Suprapubic skin (tissue), 4 donors: ENCODE measurements at regions not wholly inside any gene's neighbourhood (a gene's known extent, or its start where the extent isn't known, plus 50 kb on each side); places are given as distances from the start of the nearest gene placed in this dataset.

Source experiments
- DNase-seq, 2 donors: peaks; one replicate each; pipeline ENCODE4 v3.0.0-alpha.2; 2019; ENCODE audit warnings: low spot score in 2 of 2
- H3K27ac ChIP-seq: fragments of 200-600 bp; sonication (generic); one replicate; pipeline ENCODE4 v1.5.1; 2019
- H3K27me3 ChIP-seq: fragments of 200-600 bp; sonication (generic); one replicate; pipeline ENCODE4 v1.5.1; 2019
- H3K36me3 ChIP-seq: fragments of 200-600 bp; sonication (generic); one replicate; pipeline ENCODE4 v1.5.1; 2019
- H3K4me1 ChIP-seq: fragments of 200-600 bp; sonication (generic); one replicate; pipeline ENCODE4 v1.5.1; 2019
- H3K4me3 ChIP-seq: fragments of 200-600 bp; sonication (generic); one replicate; pipeline ENCODE4 v1.5.1; 2019; ENCODE audit warnings: mild to moderate bottlenecking
- H3K9me3 ChIP-seq: fragments of 200-600 bp; sonication (generic); one replicate; pipeline ENCODE4 v1.5.1; 2019
- EP300 ChIP-seq: sonication (generic); formaldehyde crosslinking; IDR thresholded peaks from one replicate; pipeline ENCODE4 v1.6.1; 2017; ENCODE audit warnings: antibody characterized with exemption
- POLR2A ChIP-seq, 2 donors: fragments of 450-650 bp; IDR thresholded peaks; one replicate each; pipeline ENCODE4 v1.6.1; 2017; ENCODE audit warnings: antibody characterized with exemption in 2 of 2, mild to moderate bottlenecking in 2 of 2, moderate library complexity in 2 of 2
- POLR2AphosphoS5 ChIP-seq, 3 donors: sonication (generic); formaldehyde crosslinking; IDR thresholded peaks; one replicate each; pipeline ENCODE4 v1.6.1; 2017; ENCODE audit warnings: antibody characterized with exemption in 3 of 3
- WGBS: methylation state at CpG from one replicate; pipeline ENCODE4 v1.1.5; 2018; 5-methylcytosine and 5-hydroxymethylcytosine counted together
- TF ChIP-seq, protein P1 (sequence below), 2 donors: fragments of 200-600 bp in 1 of 2; fragments of 450-650 bp in 1 of 2; sonication (generic) in 1 of 2; IDR thresholded peaks; one replicate each; pipeline ENCODE4 v1.5.1; 2016 to 2019; ENCODE audit warnings: antibody characterized with exemption in 2 of 2, mild to moderate bottlenecking in 1 of 2, moderate library complexity in 1 of 2

DNA sequence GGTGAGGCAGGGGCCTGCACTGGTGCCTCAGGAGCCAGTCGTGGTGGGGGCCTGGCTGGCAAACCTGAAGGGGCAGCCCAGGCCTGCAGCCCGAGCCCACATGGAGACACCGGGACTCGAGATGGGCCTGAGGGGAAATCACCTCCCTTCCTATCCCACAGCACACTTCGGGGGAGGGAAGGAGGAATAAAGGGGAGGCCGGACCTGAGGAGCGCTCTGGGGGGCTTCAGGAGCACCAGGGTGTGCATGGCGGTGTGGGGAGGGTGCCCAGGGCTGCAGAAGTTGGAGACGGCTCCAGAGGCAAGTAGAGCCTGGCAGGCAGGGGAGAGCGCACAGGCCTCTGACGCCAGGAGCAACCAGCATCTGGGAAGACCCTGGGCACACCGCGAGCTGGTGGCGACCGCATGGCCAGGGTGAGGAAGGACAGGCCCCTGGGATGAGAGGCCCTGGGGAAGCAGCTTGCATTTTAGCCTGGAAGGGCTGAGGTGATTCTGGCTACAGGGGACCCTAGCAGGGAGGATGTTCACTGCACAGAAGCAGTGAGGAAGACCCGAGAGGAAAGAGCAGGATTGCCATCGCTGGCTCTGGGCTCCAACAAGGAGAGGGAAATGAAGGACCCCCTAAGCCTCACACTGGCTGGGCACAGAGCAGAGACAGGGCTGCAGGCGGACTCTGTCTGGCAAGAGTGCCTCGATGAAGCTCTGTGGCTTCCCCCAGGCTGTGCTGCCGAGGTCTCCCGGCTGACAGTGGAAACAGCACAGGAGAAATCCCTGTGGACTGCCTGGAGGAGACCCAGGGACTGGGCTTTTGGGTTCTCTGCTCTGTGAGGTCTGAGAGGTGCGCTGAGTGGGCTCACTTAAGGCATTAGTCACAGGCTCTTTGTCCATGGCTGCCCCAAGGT is 457.7 kb downstream of the BRD1 start:
- Histone ChIP-seq H3K9me3 (no peaks in the 10 kb centered on the region), H3K27ac (no peak overlapping the region), H3K36me3 (no peaks in the 10 kb centered on the region), H3K4me1 (no peaks in the 10 kb centered on the region), H3K4me3 (no peak overlapping the region), H3K27me3 (peaks cover 69% of the 10 kb centered on the region)
- TF ChIP-seq, protein P1, sequence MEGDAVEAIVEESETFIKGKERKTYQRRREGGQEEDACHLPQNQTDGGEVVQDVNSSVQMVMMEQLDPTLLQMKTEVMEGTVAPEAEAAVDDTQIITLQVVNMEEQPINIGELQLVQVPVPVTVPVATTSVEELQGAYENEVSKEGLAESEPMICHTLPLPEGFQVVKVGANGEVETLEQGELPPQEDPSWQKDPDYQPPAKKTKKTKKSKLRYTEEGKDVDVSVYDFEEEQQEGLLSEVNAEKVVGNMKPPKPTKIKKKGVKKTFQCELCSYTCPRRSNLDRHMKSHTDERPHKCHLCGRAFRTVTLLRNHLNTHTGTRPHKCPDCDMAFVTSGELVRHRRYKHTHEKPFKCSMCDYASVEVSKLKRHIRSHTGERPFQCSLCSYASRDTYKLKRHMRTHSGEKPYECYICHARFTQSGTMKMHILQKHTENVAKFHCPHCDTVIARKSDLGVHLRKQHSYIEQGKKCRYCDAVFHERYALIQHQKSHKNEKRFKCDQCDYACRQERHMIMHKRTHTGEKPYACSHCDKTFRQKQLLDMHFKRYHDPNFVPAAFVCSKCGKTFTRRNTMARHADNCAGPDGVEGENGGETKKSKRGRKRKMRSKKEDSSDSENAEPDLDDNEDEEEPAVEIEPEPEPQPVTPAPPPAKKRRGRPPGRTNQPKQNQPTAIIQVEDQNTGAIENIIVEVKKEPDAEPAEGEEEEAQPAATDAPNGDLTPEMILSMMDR (IDR thresholded peaks at IDR 0.05): no peak
- TF ChIP-seq EP300 (no peak), POLR2A (IDR thresholded peaks at IDR 0.05) (no peak), POLR2AphosphoS5 (IDR thresholded peaks at IDR 0.05) (no peak)
- 59% methylated on average over 16 of the region's 22 CpGs for WGBS
- DNase-seq: peak; percentile 22 to 53

DNA sequence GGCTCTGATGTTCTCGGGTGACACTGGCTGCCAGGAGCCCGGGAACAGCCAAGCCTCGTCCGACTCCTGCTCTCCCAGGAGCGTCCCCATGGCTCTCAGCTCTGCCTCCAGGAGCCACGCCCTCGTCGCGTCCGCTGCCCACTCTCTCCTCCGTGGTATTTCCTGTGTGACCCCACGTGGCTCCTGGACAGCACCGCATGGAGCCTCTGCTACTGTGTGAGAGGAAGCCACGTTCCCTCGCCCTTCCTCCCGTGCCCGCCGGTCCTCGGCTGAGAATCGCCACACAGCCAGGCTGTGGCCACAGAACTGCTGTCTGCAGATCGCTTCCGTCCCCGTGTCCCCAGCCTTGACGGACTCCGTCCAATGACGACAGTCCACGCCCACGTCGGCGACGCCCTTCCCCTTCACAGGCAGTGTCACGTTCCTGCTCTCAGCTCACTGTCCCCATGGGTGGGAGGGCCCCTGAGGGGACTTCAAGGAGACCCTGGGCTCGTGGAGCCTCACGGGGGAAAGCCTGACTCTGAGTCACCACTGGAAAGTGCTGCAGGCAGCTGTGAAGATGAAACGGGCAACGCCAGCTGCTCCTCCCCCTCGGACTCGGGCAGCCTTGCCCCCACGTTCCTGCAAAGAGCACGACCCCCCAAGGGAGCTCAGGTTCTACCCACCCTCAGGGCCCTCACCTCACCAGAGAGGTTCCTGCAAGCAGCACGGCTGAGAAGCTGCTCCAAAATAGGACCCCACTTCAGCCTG is 458.5 kb downstream of the BRD1 start:
- Histone ChIP-seq H3K4me1 (no peaks in the 10 kb centered on the region), H3K4me3 (peak overlapping the region; percentile 9), H3K36me3 (no peaks in the 10 kb centered on the region), H3K27ac (no peak overlapping the region), H3K9me3 (no peaks in the 10 kb centered on the region), H3K27me3 (peaks cover 69% of the 10 kb centered on the region)
- peak; percentile 52 to 70 for DNase-seq
- WGBS: 74% methylated on average over 25 of the region's 41 CpGs
- no peak for TF ChIP-seq EP300
- TF ChIP-seq, protein P1 (IDR thresholded peaks at IDR 0.05): no peak
- no peak for TF ChIP-seq POLR2A (IDR thresholded peaks at IDR 0.05)
- no peak for TF ChIP-seq POLR2AphosphoS5 (IDR thresholded peaks at IDR 0.05)

DNA sequence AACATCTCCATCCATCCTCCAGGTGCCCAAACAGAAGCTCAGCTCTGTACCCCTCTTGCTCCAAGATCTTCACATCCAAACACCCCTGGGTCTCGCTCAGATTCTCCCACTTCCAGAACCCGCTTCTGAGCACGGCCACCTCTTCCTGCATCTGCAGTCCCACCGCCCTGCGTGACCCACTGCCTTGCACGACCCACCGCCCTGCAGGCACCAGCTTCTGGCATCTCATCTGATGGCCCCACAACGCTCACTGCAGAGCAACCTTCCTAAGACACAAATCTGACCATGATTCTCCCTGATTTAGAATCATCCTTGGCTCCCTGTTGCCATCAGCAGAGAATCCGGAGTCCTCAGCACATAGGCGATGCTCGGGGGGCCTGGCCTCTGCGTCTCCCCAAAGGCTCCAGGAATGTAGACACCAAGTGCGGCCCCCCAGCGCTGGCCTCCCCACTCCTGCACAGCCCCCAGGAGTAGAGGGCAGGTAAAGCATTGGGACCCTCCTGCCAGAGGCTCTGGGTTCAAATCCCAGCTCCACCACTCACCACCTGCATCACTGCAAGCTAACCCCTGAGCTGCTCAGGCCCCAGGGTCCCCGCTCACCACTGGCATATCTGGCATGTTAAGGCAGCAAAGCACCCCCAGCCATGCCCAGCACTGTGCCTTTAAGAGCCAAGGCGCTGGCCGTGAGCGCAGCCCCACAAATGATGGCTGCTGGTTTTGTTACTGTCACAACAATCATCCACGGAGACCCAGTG is 459.3 kb downstream of the BRD1 start:
- peak in 1 of 2 donors; percentile 53 for DNase-seq
- TF ChIP-seq EP300 (no peak), POLR2AphosphoS5 (IDR thresholded peaks at IDR 0.05) (no peak), POLR2A (IDR thresholded peaks at IDR 0.05) (no peak)
- TF ChIP-seq, protein P1 (IDR thresholded peaks at IDR 0.05): no peak
- Histone ChIP-seq H3K4me3 (peak overlapping the region; percentile 9), H3K9me3 (no peaks in the 10 kb centered on the region), H3K27me3 (peaks cover 64% of the 10 kb centered on the region), H3K36me3 (no peaks in the 10 kb centered on the region), H3K27ac (no peak overlapping the region), H3K4me1 (no peaks in the 10 kb centered on the region)
- 91% methylated on average over 15 of the region's 19 CpGs for WGBS

DNA sequence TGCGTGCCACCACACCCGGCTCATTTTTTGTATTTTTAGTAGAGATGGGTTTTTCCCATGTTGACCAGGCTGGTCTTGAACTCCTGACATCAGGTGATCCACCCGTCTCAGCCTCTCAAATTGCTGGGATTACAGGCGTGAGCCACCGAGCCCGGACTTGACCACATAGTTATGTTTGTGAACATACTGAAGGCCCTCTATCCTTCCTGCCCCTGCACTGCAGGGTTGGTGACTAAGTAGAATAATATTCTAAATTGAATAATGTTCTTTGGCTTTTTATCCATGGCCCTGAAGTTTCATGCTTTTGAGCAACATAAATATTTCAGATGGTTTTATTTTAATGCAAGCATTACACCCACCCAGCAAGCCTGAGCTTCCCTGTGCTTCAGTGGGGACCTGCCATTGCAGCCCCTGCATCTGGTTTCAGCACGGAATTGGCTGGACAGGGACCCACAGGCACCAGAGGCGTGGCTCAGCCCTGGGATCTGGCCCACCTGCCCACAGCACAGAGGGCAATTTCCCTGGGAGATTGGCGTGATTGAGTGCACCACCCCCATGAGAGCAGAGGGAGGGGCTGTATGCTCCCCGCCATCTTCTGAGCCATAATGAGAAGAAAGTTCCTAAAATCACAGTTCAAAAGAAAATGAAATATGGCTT is 460.5 kb downstream of the BRD1 start:
- TF ChIP-seq POLR2AphosphoS5 (IDR thresholded peaks at IDR 0.05) (no peak), POLR2A (IDR thresholded peaks at IDR 0.05) (no peak), EP300 (no peak)
- TF ChIP-seq, protein P1 (IDR thresholded peaks at IDR 0.05): no peak
- no peaks in the 10 kb centered on the region for H3K4me1 ChIP-seq
- peak in 1 of 2 donors; percentile 31 for DNase-seq
- H3K9me3 ChIP-seq: no peaks in the 10 kb centered on the region
- peaks cover 60% of the 10 kb centered on the region for H3K27me3 ChIP-seq
- no peaks in the 10 kb centered on the region for H3K36me3 ChIP-seq
- no peak overlapping the region for H3K4me3 ChIP-seq
- 54% methylated on average over 10 of the region's 10 CpGs for WGBS
- H3K27ac ChIP-seq: no peak overlapping the region
